Endothelial cell of umbilical vein (primary cell): ENCODE measurements at regions not wholly inside any gene's neighbourhood (a gene's known extent, or its start where the extent isn't known, plus 50 kb on each side); places are given as distances from the start of the nearest gene placed in this dataset.

Experiments used
- BruUV-seq: library from RNA; stranded (reverse); fragments of 400-500 nt; replicated peaks from 2 replicates; lab custom pipeline; 2021; lab: Mats Ljungman, UMichigan
- CTCF ChIA-PET: fragments of 300-600, 350-600 bp; sonication (Branson Sonifier 250); formaldehyde crosslinking; loops from one replicate; lab custom pipeline; 2021; ENCODE audit warnings: antibody characterized with exemption, inconsistent platforms; lab: Charles Lee
- POLR2A ChIA-PET: fragments of 300-600, 350-600 bp; sonication (Branson Sonifier 250); formaldehyde crosslinking; loops from one replicate; lab custom pipeline; 2021; ENCODE audit warnings: antibody characterized with exemption, inconsistent platforms; lab: Charles Lee
- DNase-seq: peaks from one replicate; pipeline ENCODE4 v3.0.0-alpha.2; 2011; ENCODE audit warnings: low read depth, low spot score
- FAIRE-seq: peaks from 2 replicates; lab custom pipeline; 2011; peaks lifted over from hg19 to GRCh38; lab: Jason Lieb, UNC
- H2AFZ ChIP-seq: 2 replicates; pipeline ENCODE4 v1.6.0; 2012; ENCODE audit warnings: low read depth, low read length, control low read depth, inconsistent platforms
- H3K27ac ChIP-seq: 2 replicates; pipeline ENCODE4 v1.5.1; 2011; ENCODE audit warnings: low read depth, mild to moderate bottlenecking, control low read depth, low read length, moderate library complexity; ENCODE audit not compliant: insufficient read depth
- H3K27me3 ChIP-seq, 2 experiments: 2 replicates each; pipeline versions ENCODE4 v1.6.0 to v1.6.1; 2011; ENCODE audit warnings: low read length in 2 of 2, mixed read lengths in 1 of 2; ENCODE audit not compliant: control insufficient read depth in 2 of 2, insufficient read depth in 2 of 2
- H3K36me3 ChIP-seq, 2 experiments: 2 replicates in 1 of 2; 3 replicates in 1 of 2; pipeline ENCODE4 v1.5.1; 2011; ENCODE audit warnings: low read length in 2 of 2, mild to moderate bottlenecking in 1 of 2, moderate library complexity in 1 of 2; ENCODE audit not compliant: control insufficient read depth in 2 of 2, insufficient read depth in 2 of 2; ENCODE audit errors: extremely low read depth in 1 of 2
- H3K4me1 ChIP-seq: 3 replicates; pipeline ENCODE4 v1.5.1; 2011; ENCODE audit warnings: mild to moderate bottlenecking, low read length; ENCODE audit not compliant: control insufficient read depth, insufficient read depth; ENCODE audit errors: extremely low read depth
- H3K4me2 ChIP-seq: 2 replicates; pipeline ENCODE4 v1.6.1; 2011; ENCODE audit warnings: low read length, control low read depth, mixed read lengths; ENCODE audit not compliant: insufficient read depth
- H3K4me3 ChIP-seq, 3 experiments: fragments of 200-600 bp in 1 of 3; sonication (generic), shearing (Covaris generic) in 1 of 3; replicated peaks in 1 of 3; 2 replicates each; pipeline ENCODE4 v1.5.1; 2011 to 2016; ENCODE audit warnings: control low read depth in 3 of 3, low read length in 3 of 3, mild to moderate bottlenecking in 2 of 3, inconsistent platforms in 1 of 3, low read depth in 1 of 3, moderate library complexity in 1 of 3; ENCODE audit not compliant: insufficient read depth in 1 of 3
- H3K79me2 ChIP-seq: 2 replicates; pipeline ENCODE4 v1.6.0; 2012; ENCODE audit warnings: low read length, inconsistent platforms; ENCODE audit not compliant: control insufficient read depth, insufficient read depth
- H3K9ac ChIP-seq: replicated peaks from 2 replicates; pipeline ENCODE3; 2011; ENCODE audit warnings: low read length, control low read depth; ENCODE audit not compliant: insufficient read depth; ENCODE audit errors: extremely low read depth
- H3K9me1 ChIP-seq: replicated peaks from 3 replicates; pipeline ENCODE4 v1.6.0; 2011; ENCODE audit warnings: mild to moderate bottlenecking, low read length; ENCODE audit not compliant: control insufficient read depth, insufficient read depth; ENCODE audit errors: extremely low read depth
- H3K9me3 ChIP-seq: replicated peaks from 2 replicates; pipeline ENCODE4 v1.5.1; 2012; ENCODE audit warnings: low read length, inconsistent platforms; ENCODE audit not compliant: control insufficient read depth, insufficient read depth
- H4K20me1 ChIP-seq: replicated peaks from 2 replicates; pipeline ENCODE3; 2011; ENCODE audit warnings: mild to moderate bottlenecking, low read length; ENCODE audit not compliant: control insufficient read depth, insufficient read depth; ENCODE audit errors: extremely low read depth
- CTCF ChIP-seq, 2 donors: IDR thresholded peaks; 1 replicate in 1 of 2; 2 replicates in 1 of 2; pipeline ENCODE4 v1.5.1; 2011; ENCODE audit warnings: low read length in 2 of 2, mild to moderate bottlenecking in 2 of 2, moderate library complexity in 2 of 2, control low read depth in 1 of 2, inconsistent platforms in 1 of 2, low read depth in 1 of 2; ENCODE audit not compliant: insufficient read depth in 1 of 2; ENCODE audit errors: extremely low read depth in 1 of 2
- EZH2 ChIP-seq: IDR thresholded peaks from 2 replicates; pipeline ENCODE4 v1.6.1; 2012; ENCODE audit warnings: borderline replicate concordance, low read depth, mild to moderate bottlenecking, moderate library complexity, low read length, inconsistent platforms; ENCODE audit not compliant: severe bottlenecking
- FOS ChIP-seq: IDR thresholded peaks from 2 replicates; pipeline ENCODE4 v1.6.1; 2011; ENCODE audit warnings: mild to moderate bottlenecking, low read length, moderate library complexity, borderline replicate concordance; ENCODE audit not compliant: insufficient read depth
- GATA2 ChIP-seq: IDR thresholded peaks from 2 replicates; pipeline ENCODE4 v1.7.0; 2011; ENCODE audit warnings: low read depth, mild to moderate bottlenecking, moderate library complexity, mixed read lengths, low read length; ENCODE audit not compliant: insufficient read length, insufficient read depth
- JUN ChIP-seq: IDR thresholded peaks from 2 replicates; pipeline ENCODE4 v1.6.1; 2011; ENCODE audit warnings: borderline replicate concordance, low read depth; ENCODE audit not compliant: insufficient read length, insufficient read depth
- MAX ChIP-seq: IDR thresholded peaks from 2 replicates; pipeline ENCODE4 v1.6.1; 2011; ENCODE audit not compliant: insufficient read depth, insufficient read length
- MYC ChIP-seq: IDR thresholded peaks from one replicate; pipeline ENCODE4 v1.6.1; 2011; ENCODE audit warnings: mild to moderate bottlenecking, low read depth, low read length
- POLR2A ChIP-seq: IDR thresholded peaks from 2 replicates; pipeline ENCODE4 v1.6.1; 2012; ENCODE audit warnings: low read depth, mild to moderate bottlenecking, control low read depth, low read length
- POLR2AphosphoS5 ChIP-seq: IDR thresholded peaks from 2 replicates; pipeline ENCODE4 v1.6.1; 2012; ENCODE audit warnings: low read depth, mild to moderate bottlenecking, control low read depth, low read length, moderate library complexity; ENCODE audit not compliant: insufficient read depth
- dilution Hi-C: fragments of 300-500 bp; cut with MboI; formaldehyde crosslinking; loops from one replicate; pipeline ENCODE4 v1.15.0; 2019; ENCODE audit warnings: low sequenced_read_pairs; ENCODE audit not compliant: extremely low pct_ligation_motif_present
- intact Hi-C: fragments of 100-400 bp; cut with micrococcal nuclease; formaldehyde crosslinking; loops from one replicate; pipeline ENCODE4 v1.10.0; 2022

GRCh38 chr3:140850210-140850955, 91.3 kb upstream of the SLC25A36 start:
- Histone ChIP-seq H3K9me1 (no peaks in the 10 kb centered on the region), H3K4me3 (no peak overlapping the region), H3K36me3 (no peaks in the 10 kb centered on the region), H3K4me1 (no peaks in the 10 kb centered on the region), H3K9me3 (no peaks in the 10 kb centered on the region), H4K20me1 (no peaks in the 10 kb centered on the region), H3K79me2 (no peaks in the 10 kb centered on the region), H3K27ac (no peak overlapping the region), H3K4me2 (no peak overlapping the region), H2AFZ (no peak overlapping the region), H3K9ac (no peak overlapping the region), H3K27me3 (no peaks in the 10 kb centered on the region)
- DNase-seq: no peak
- no peak for FAIRE-seq
- ChIA-PET CTCF (interaction anchor here (0.6 kb wide), 1 partner anchor 1422 kb away, joined by 3 read pairs; no protein-coding TSS in a partner anchor), POLR2A (no interaction called here)
- dilution Hi-C loops: no loop called here
- TF ChIP-seq FOS (peak; percentile 43), MYC (no peak)
- intact Hi-C loops: no loop called here
- no TSS peak for BruUV-seq

- intact Hi-C loops: no loop called here
- Histone ChIP-seq H3K9me1 (no peaks in the 10 kb centered on the region), H3K4me2 (no peak overlapping the region), H3K36me3 (no peaks in the 10 kb centered on the region), H3K27ac (no peak overlapping the region), H3K9me3 (no peaks in the 10 kb centered on the region), H3K27me3 (no peaks in the 10 kb centered on the region), H2AFZ (no peak overlapping the region), H4K20me1 (no peaks in the 10 kb centered on the region), H3K79me2 (no peaks in the 10 kb centered on the region), H3K4me3 (no peak overlapping the region), H3K9ac (no peak overlapping the region), H3K4me1 (no peaks in the 10 kb centered on the region)
- BruUV-seq: no TSS peak
- DNase-seq: no peak
- CTCF ChIA-PET: no interaction called here
- POLR2A ChIA-PET: no interaction called here
- TF ChIP-seq EZH2 (no peak), POLR2AphosphoS5 (no peak), GATA2 (no peak), POLR2A (no peak), MAX (no peak), CTCF (IDR thresholded peaks at IDR 0.05; ENCODE audit: extremely low read depth in 1 of 2, insufficient read depth in 1 of 2, low read depth in 1 of 2, low read length in 2 of 2) (no peak), JUN (no peak), FOS (no peak), MYC (no peak)
- dilution Hi-C loops: no loop called here
- FAIRE-seq: no peak
Observed at GRCh38 chr3:140854961-140855360, 86.7 kb upstream of the SLC25A36 start.
